GM18870 (cell line): ENCODE measurements at regions not wholly inside any gene's neighbourhood (a gene's known extent, or its start where the extent isn't known, plus 50 kb on each side); places are given as distances from the start of the nearest gene placed in this dataset.

ENCODE experiments used
- ATAC-seq: cut with Tn5 transposase; IDR thresholded peaks from one replicate; pipeline ENCODE4 v1.9.1; 2021; ENCODE audit warnings: moderate library complexity; ENCODE audit not compliant: unreplicated experiment

GRCh38 chr20:9981829-9982228 is 53.0 kb upstream of the ANKEF1 start:
- ATAC-seq, result no peak

DNA sequence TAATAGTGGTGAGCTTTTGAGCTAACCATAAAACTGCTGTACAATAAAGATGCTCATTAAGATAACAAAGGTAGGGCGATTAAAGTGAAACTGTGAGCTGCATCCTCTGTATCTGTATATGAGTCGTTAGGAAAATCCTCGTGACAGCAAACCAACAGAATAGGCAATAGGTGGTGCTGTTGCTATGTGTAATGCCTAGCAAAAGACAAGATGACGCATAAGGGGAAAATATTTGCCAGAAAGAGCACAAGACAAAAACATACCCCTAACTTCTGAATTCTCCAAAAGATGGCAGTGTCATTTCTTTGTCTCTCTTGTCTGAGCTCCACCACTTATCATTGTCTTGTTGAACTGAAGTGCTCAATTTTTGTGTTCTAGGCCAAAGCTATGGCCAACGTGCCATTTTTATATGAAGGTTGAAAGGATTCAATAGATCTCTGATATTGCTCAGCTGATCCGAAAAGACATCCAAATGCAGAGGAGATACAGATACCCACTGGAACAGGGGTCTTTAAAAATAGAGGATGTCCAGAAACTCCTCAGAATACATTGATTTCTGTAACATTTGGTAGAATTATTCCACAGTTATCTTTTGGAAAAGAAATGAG is 56.3 kb upstream of the ANKEF1 start:
- ATAC-seq, result peak; percentile 95

DNA sequence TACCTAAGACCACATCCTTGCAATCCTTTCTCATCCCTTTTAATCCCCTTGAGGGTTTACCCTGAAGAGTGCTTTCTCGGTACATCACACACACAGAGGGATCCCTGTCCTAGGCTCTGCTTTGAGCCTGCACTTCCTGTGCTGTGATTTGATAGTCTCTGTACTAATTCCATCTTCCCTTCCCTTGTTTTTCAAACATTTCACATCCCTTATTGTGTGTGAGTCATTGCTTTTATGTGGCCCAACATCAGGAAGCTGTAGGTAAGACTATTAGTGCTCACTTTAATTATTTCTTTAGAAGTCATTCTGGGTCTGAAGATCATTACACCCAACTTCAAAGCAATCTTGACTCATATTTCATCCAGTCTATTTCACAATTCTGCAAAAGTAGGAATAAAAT is 57.2 kb upstream of the ANKEF1 start:
- no peak for ATAC-seq

GRCh38 chr20:9974324-9974723 is 60.5 kb upstream of the ANKEF1 start:
- no peak for ATAC-seq

DNA sequence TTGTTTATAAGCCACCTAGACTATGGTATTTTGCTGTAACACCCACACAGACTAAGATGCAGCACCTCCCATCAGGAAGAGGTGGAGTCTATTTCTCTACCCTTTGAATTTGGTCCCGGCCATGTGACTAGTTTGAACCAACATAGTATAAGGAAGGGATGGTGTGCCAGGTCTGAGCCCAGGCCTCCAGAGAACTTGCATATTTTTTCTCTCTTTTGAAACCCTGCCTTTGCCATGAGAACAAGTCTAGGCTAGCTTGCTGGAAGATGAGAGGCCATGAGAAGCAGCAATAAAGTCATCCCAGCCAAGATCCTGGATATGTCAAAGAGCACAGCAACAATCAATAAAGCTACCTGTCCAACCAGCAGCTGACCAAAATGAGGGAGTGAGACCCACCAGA is 63.0 kb upstream of the ANKEF1 start:
- no peak for ATAC-seq

GRCh38 chr20:9969626-9970025 is 65.2 kb upstream of the ANKEF1 start:
- ATAC-seq, result no peak

DNA sequence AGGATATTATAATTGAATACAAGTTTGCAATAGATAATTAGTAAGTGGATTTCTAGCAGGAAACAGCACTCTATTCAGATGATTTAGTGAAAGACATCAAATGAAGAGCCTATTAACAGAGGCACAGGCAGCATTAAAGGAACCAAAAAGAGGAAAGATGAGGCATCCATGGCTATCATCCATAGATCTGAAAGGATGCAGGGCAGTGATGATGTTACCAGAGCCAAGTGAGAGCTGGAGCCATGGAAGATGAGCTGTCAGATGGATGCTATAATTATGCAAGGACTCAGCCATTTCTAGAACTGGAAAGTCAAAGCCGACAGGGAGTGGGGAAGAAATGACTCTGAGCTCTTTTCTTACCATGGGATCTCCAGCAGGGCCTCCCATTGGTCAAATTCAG is 66.8 kb upstream of the ANKEF1 start:
- no peak for ATAC-seq

DNA sequence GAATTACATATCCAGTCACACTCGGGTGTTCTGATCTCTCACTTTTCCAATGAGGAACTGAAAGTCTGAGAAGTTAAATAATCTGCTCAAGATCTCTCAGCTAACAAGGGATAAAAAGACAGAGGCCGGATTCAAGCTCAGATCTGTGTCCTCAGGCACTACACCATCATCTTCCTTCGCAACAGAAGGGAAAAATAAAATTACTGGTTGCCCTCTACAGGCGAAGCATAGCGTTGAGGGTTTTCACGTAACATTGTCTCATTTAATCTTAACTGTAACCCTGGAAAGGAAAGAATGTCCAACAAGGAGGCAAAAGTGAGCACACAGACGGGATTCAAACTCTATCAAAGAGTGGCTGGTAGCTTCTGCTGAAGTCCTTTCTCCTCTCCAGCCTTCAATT is 67.8 kb upstream of the ANKEF1 start:
- no peak for ATAC-seq

- no peak for ATAC-seq
These were observed 71.8 kb upstream of the ANKEF1 start for GRCh38 chr20:9963029-9963428.

- no peak for ATAC-seq
These were observed 76.1 kb upstream of the ANKEF1 start for GRCh38 chr20:9958693-9959092.

GRCh38 chr20:9955646-9956045 is 79.1 kb upstream of the ANKEF1 start:
- ATAC-seq, result no peak

- ATAC-seq, result no peak
These were observed 85.2 kb upstream of the ANKEF1 start for GRCh38 chr20:9949563-9949962.

- no peak for ATAC-seq
These were observed 89.4 kb upstream of the ANKEF1 start for GRCh38 chr20:9945408-9945807.

DNA sequence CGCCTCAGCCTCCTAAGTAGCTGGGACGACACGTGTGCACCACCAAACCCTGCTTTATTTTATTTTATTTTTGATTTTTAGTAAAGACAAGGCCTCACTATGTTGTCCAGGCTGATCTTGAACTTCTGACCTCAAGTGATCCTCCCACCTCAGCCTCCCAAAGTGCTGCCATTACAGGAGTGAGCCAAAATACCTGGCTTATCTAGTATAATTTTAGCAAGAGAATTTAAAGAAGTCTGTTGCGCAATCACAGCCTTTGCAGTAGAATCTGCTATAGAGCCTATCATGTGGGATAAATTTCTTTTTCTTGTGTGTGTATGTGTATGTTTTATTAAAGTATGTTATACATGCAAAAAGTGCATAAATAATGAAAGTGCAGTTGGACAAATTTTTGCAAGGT is 92.1 kb upstream of the ANKEF1 start:
- ATAC-seq, result no peak

DNA sequence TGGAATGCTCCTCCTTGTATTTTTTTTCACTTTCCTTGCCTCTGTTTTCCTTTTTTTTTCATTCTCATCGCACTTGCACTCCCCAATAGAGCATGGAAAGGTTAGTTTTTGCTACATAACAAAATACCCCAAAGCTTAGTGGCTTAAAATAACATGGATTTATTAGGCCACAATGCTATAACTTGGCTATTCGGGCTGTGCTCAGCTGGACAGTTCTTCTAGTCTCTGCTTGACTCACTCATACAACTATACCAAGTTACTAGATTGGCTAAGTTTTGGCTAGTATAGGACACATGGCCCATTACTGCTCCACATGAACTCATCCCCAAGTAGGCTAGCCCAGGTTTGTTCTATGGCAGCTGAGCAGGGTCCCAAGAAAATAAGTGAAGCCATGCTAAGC is 94.5 kb upstream of the ANKEF1 start:
- no peak for ATAC-seq

DNA sequence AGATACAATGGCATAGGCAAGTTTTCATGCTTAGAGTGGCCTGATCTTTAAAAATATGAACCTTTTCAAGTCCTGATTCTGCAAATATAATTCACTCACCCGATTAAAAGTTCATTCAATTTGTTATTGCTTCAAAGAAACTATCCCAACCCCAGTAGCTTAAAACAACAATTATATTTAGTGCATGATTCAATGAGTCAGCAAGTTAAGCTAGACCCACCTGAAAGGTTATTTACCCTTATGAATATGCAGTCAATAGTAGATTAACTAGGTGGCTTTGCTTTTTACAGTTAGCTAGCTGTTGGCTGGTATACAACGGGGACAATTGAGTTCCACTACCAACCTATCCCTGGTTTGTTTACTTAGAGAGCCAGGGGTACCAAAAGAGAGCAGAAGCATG is 95.6 kb upstream of the ANKEF1 start:
- no peak for ATAC-seq

DNA sequence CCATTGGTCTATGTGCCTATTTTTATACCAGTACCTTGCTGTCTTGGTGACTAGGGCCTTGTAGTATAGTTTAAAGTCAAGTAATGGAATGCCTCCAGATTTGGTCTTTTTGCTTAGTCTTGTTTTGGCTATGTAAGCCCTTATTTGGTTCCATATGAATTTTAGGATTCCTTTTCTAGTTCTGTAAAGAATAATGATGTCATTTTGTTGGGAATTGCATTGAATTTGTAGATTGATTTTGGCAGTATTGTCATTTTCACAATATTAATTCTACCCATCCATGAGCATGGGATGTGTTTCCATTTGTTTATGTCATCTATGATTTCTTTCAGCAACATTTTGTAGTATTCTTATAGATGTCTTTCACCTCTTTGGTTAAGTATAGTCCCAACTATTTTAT is 96.4 kb upstream of the PAK5 start:
- ATAC-seq, result no peak

- no peak for ATAC-seq
These were observed 91.3 kb upstream of the PAK5 start for GRCh38 chr20:9930142-9930541.

DNA sequence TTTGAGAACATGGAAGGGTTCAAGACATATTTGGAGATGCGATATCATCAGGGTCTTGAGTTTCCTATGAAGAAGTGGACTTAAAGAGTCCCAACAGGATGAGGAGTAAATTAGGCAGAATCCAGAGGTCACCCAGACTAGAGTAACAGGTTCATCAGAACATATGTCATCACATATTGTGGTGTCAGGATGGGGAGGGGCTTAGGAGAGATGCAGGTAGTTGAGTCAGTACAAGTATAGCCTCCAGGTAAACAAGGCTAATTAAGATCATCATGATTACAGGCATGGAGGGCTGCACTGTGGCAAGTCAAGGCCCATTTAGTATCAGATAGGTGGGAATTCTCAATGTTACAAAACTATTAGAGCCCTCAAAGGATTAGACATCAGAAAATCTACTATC is 90.1 kb upstream of the PAK5 start:
- ATAC-seq, result no peak

DNA sequence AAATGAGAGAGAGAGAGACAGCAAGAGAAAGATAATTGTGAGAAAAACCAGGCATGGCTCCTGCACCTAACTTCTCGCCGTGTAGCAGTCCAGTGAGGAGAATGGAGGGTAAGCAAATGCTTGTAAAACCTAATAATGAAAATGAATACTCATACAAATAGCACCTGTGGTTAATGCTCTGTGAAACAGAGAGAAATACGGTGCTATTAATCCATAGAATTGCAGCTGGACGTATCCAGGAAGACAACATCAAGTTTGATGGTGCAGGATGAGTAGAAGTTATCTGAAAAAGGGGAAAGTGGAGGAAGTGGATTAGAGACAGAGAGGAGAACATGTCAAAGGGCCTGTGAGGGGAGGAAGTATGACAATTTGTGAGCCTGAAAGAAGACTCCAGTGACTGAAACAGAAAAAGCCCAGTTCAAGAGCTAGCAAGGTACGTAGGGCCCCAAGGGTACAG is 89.4 kb upstream of the PAK5 start:
- ATAC-seq, result peak; percentile 93

GRCh38 chr20:9927224-9927623 is 88.3 kb upstream of the PAK5 start:
- ATAC-seq, result no peak

- ATAC-seq, result no peak
These were observed 87.6 kb upstream of the PAK5 start for GRCh38 chr20:9926476-9926875.

DNA sequence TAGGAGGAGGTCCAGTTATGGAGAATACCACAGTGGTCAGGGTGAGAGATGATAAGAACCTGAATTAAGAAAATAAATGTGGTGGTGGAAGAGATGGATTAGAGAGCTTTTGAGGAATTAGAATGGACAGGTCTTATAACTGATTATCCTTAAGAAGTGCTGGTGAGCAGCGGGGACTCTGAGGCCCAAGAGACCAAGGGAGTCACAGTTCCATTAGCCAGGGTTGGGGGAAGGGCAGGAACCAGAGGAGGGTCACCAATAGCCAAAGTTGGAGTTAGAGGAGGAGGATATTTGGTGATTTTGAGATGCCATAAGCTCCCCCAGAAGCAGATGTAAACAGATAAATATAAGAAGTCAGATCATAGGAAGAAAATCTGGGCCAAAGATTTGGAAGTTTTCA is 87.1 kb upstream of the PAK5 start:
- no peak for ATAC-seq

GRCh38 chr20:9923648-9924047 is 84.8 kb upstream of the PAK5 start:
- ATAC-seq, result no peak
